ENCODE measurements at regions not wholly inside any gene's neighbourhood (a gene's known extent, or its start where the extent isn't known, plus 50 kb on each side); places are given as distances from the start of the nearest gene placed in this dataset.

- no peak for TF ChIP-seq CTCF (conservative IDR thresholded peaks at IDR 0.05; ENCODE audit: low read length)
- no peak for TF ChIP-seq EZH2phosphoT487 (IDR thresholded peaks at IDR 0.05; ENCODE audit: borderline replicate concordance, low read depth, low read length)
Measured at GRCh38 chr18:76673281-76674185, 148.8 kb upstream of the ZNF236 start.

Data from OCI-LY7 (cell line).